SK-N-SH treated with all-trans-retinoic acid at 6 μM for 48 hours (cell line): ENCODE measurements at regions not wholly inside any gene's neighbourhood (a gene's known extent, or its start where the extent isn't known, plus 50 kb on each side); places are given as distances from the start of the nearest gene placed in this dataset.

Experiments used
- ATAC-seq: fragments of 200-7000 bp; cut with Tn5 transposase; 3 replicates; pipeline ENCODE4 v1.9.1; 2020; ENCODE audit warnings: mild to moderate bottlenecking, moderate library complexity
- ARNTL ChIP-seq: fragments of 450-650 bp; formaldehyde crosslinking; IDR thresholded peaks from 2 replicates; pipeline ENCODE4 v1.5.0; 2020; ENCODE audit warnings: low read depth, mild to moderate bottlenecking, moderate library complexity, borderline replicate concordance
- BACH2 ChIP-seq: fragments of 250-450 bp; sonication (Bioruptor Pico); IDR thresholded peaks from 2 replicates; pipeline ENCODE4 v1.9.0; 2021; ENCODE audit warnings: mild to moderate bottlenecking, borderline replicate concordance
- CSDC2 ChIP-seq: fragments of 250-450 bp; sonication (Bioruptor Pico); IDR thresholded peaks from 2 replicates; pipeline ENCODE4 v1.5.0; 2020; ENCODE audit warnings: mild to moderate bottlenecking, moderate library complexity
- ESRRG ChIP-seq: fragments of 250-450 bp; sonication (Bioruptor Pico); IDR thresholded peaks from 2 replicates; pipeline ENCODE4 v1.6.1; 2021; ENCODE audit warnings: mild to moderate bottlenecking
- GLIS3 ChIP-seq: fragments of 250-450 bp; sonication (Bioruptor Pico); IDR thresholded peaks from 2 replicates; pipeline ENCODE4 v1.5.0; 2020; ENCODE audit warnings: mild to moderate bottlenecking, moderate library complexity
- ISL1 ChIP-seq: fragments of 250-450 bp; sonication (Bioruptor Pico); IDR thresholded peaks from 2 replicates; pipeline ENCODE4 v2.1.2; 2022; ENCODE audit warnings: mild to moderate bottlenecking, moderate library complexity
- OSR1 ChIP-seq: fragments of 250-450 bp; sonication (Bioruptor Pico); IDR thresholded peaks from 2 replicates; pipeline ENCODE4 v1.8.0; 2022; ENCODE audit warnings: moderate library complexity, mild to moderate bottlenecking, inconsistent platforms
- PPARA ChIP-seq: fragments of 250-450 bp; sonication (Bioruptor Pico); IDR thresholded peaks from 2 replicates; pipeline ENCODE4 v1.5.0; 2020; ENCODE audit warnings: mild to moderate bottlenecking, borderline replicate concordance
- RARB ChIP-seq: fragments of 250-450 bp; sonication (Bioruptor Pico); IDR thresholded peaks from 2 replicates; pipeline ENCODE4 v1.8.0; 2021; ENCODE audit warnings: mild to moderate bottlenecking, moderate library complexity
- SNAI2 ChIP-seq: fragments of 250-450 bp; sonication (Bioruptor Pico); IDR thresholded peaks from 2 replicates; pipeline ENCODE4 v1.5.0; 2020; ENCODE audit warnings: mild to moderate bottlenecking, moderate library complexity
- TCF4 ChIP-seq: fragments of 250-450 bp; sonication (Bioruptor Pico); IDR thresholded peaks from 2 replicates; pipeline ENCODE4 v1.8.0; 2021; ENCODE audit warnings: mild to moderate bottlenecking, moderate library complexity, borderline replicate concordance
- TOX ChIP-seq: fragments of 250-450 bp; sonication (Bioruptor Pico); IDR thresholded peaks from 2 replicates; pipeline ENCODE4 v1.8.0; 2021; ENCODE audit warnings: mild to moderate bottlenecking, moderate library complexity, borderline replicate concordance
- ZC3H10 ChIP-seq: fragments of 250-450 bp; sonication (Bioruptor Pico); IDR thresholded peaks from 2 replicates; pipeline ENCODE4 v1.5.1; 2021; ENCODE audit warnings: mild to moderate bottlenecking, moderate library complexity
- ZFP3 ChIP-seq: fragments of 250-450 bp; sonication (Bioruptor Pico); IDR thresholded peaks from 2 replicates; pipeline ENCODE4 v1.5.0; 2020; ENCODE audit warnings: mild to moderate bottlenecking, moderate library complexity
- ZFP30 ChIP-seq: fragments of 450-650 bp; formaldehyde crosslinking; IDR thresholded peaks from 2 replicates; pipeline ENCODE4 v1.5.0; 2022; ENCODE audit warnings: mild to moderate bottlenecking, moderate library complexity
- ZNF565 ChIP-seq: fragments of 450-650 bp; formaldehyde crosslinking; conservative IDR thresholded peaks from 2 replicates; pipeline ENCODE4 v1.5.0; 2020; ENCODE audit warnings: low read depth, mild to moderate bottlenecking, moderate library complexity
- TF ChIP-seq, protein P1 (sequence below): fragments of 250-450 bp; sonication (Bioruptor Pico); IDR thresholded peaks from 2 replicates; pipeline ENCODE4 v1.5.1; 2021; ENCODE audit warnings: mild to moderate bottlenecking, moderate library complexity
- TF ChIP-seq, protein P2 (sequence below): fragments of 250-450 bp; sonication (Bioruptor Pico); IDR thresholded peaks from 2 replicates; pipeline ENCODE4 v1.5.0; 2020; ENCODE audit warnings: mild to moderate bottlenecking, moderate library complexity
- TF ChIP-seq, protein P3 (sequence below): fragments of 250-450 bp; sonication (Bioruptor Pico); IDR thresholded peaks from 2 replicates; pipeline ENCODE4 v1.5.1; 2020; ENCODE audit warnings: low read depth, mild to moderate bottlenecking, moderate library complexity
- TF ChIP-seq, protein P4 (sequence below): fragments of 250-450 bp; sonication (Bioruptor Pico); IDR thresholded peaks from 2 replicates; pipeline ENCODE4 v1.8.0; 2020; ENCODE audit warnings: mild to moderate bottlenecking, moderate library complexity, borderline replicate concordance

DNA sequence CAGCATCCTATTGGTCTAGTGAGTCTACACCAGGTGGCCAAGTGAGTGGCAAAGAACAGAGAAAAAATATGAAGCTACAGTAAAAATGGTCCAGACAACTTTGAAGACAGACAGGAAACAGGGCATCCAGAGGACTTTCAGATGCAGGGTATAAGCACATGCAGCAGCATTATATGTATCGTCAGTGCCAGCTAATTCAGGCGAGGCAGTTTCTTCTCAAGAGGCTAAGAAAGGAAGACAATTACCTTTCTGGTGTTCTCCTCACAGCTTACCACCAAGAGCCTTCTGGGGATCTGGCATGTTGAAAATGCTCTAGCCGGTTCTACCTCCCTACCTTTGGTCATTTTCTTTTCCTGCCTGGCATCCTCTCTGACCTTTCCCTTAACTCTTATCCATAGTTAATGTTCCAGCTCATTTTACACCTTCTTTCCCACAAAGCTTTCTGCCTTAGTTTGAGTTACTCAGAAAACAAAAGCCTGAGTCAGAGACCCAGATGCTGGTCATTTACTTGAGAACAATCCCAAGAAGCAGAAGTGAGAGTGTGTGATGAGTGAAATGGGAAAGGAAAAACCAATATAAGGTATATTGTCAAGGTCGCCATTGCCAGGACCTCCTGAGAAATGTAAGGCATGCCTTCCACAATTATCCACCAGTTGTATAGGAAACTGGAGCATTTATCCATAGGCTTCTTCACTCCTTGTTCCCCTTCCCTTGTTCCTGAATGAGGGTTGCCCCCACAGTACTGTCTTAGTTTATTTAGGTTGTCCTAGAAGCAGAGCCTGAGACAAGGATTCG, 444.1 kb downstream of the PLPP3 start:
- TF ChIP-seq OSR1 (CRISPR knock-in tag) (no peak), GLIS3 (CRISPR knock-in tag) (no peak), TOX (CRISPR knock-in tag) (no peak), ZFP3 (CRISPR knock-in tag) (no peak)
- TF ChIP-seq, protein P1, sequence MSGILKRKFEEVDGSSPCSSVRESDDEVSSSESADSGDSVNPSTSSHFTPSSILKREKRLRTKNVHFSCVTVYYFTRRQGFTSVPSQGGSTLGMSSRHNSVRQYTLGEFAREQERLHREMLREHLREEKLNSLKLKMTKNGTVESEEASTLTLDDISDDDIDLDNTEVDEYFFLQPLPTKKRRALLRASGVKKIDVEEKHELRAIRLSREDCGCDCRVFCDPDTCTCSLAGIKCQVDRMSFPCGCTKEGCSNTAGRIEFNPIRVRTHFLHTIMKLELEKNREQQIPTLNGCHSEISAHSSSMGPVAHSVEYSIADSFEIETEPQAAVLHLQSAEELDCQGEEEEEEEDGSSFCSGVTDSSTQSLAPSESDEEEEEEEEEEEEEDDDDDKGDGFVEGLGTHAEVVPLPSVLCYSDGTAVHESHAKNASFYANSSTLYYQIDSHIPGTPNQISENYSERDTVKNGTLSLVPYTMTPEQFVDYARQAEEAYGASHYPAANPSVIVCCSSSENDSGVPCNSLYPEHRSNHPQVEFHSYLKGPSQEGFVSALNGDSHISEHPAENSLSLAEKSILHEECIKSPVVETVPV (CRISPR knock-in tag), result no peak
- no peak for ATAC-seq

DNA sequence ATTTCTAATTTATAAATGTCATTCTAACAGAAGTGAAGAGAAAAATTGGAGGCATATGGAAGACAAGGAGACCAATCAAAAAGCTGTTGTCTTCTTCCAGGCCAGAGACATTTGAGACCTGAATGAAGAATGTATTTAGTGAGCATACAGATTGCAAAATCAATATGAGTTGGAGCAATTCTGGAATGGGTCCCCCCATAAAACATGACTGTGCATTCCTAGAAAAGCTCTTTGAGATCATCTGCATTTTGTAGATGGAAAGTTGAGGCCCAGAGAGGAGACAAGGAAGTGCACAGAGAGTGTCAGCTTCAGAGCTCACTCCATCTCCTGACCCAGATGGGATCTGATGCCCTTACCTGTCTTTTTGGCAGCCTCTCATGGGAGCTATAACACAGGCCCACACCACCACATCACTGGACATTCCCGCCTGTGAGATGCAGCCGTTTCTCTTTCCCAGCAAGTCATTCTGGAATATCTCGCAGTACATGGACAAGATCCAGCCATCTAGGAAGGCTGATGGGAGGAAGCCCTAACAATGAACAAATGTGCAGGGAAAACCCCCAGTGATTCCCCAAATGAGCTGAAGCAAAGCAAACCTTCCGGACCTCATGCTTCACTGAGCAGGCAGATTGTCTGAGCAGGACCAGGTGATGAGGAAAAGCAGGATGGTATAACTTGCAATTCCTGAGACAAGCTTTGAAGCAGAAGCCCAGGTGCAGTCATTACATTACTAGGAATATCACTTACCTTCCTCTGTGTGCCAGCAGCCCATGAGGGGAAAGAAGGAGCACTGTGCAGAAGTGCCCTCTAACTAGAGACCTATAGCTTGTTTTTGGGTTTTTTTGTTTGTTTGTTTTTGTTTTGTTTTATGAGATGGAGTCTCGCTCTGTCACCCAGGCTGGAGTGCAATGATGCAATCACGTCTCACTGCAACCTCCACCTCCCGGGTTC, 445.6 kb downstream of the PLPP3 start:
- no peak for ATAC-seq
- TF ChIP-seq ISL1 (CRISPR knock-in tag) (no peak), ESRRG (no peak), OSR1 (CRISPR knock-in tag) (no peak), GLIS3 (CRISPR knock-in tag) (no peak), TCF4 (no peak), PPARA (CRISPR knock-in tag) (no peak), ZC3H10 (CRISPR knock-in tag) (no peak), SNAI2 (CRISPR knock-in tag) (no peak), CSDC2 (CRISPR knock-in tag) (no peak), ARNTL (CRISPR knock-in tag) (no peak), RARB (CRISPR knock-in tag) (no peak), ZNF565 (no peak), TOX (CRISPR knock-in tag) (no peak), ZFP3 (CRISPR knock-in tag) (no peak), ZFP30 (CRISPR knock-in tag) (no peak)
- TF ChIP-seq, protein P2, sequence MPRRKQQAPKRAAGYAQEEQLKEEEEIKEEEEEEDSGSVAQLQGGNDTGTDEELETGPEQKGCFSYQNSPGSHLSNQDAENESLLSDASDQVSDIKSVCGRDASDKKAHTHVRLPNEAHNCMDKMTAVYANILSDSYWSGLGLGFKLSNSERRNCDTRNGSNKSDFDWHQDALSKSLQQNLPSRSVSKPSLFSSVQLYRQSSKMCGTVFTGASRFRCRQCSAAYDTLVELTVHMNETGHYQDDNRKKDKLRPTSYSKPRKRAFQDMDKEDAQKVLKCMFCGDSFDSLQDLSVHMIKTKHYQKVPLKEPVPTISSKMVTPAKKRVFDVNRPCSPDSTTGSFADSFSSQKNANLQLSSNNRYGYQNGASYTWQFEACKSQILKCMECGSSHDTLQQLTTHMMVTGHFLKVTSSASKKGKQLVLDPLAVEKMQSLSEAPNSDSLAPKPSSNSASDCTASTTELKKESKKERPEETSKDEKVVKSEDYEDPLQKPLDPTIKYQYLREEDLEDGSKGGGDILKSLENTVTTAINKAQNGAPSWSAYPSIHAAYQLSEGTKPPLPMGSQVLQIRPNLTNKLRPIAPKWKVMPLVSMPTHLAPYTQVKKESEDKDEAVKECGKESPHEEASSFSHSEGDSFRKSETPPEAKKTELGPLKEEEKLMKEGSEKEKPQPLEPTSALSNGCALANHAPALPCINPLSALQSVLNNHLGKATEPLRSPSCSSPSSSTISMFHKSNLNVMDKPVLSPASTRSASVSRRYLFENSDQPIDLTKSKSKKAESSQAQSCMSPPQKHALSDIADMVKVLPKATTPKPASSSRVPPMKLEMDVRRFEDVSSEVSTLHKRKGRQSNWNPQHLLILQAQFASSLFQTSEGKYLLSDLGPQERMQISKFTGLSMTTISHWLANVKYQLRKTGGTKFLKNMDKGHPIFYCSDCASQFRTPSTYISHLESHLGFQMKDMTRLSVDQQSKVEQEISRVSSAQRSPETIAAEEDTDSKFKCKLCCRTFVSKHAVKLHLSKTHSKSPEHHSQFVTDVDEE, result no peak
- TF ChIP-seq, protein P3, sequence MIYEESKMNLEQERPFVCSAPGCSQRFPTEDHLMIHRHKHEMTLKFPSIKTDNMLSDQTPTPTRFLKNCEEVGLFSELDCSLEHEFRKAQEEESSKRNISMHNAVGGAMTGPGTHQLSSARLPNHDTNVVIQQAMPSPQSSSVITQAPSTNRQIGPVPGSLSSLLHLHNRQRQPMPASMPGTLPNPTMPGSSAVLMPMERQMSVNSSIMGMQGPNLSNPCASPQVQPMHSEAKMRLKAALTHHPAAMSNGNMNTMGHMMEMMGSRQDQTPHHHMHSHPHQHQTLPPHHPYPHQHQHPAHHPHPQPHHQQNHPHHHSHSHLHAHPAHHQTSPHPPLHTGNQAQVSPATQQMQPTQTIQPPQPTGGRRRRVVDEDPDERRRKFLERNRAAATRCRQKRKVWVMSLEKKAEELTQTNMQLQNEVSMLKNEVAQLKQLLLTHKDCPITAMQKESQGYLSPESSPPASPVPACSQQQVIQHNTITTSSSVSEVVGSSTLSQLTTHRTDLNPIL (CRISPR knock-in tag), result no peak
- TF ChIP-seq, protein P1 (CRISPR knock-in tag), result no peak
- TF ChIP-seq, protein P4, sequence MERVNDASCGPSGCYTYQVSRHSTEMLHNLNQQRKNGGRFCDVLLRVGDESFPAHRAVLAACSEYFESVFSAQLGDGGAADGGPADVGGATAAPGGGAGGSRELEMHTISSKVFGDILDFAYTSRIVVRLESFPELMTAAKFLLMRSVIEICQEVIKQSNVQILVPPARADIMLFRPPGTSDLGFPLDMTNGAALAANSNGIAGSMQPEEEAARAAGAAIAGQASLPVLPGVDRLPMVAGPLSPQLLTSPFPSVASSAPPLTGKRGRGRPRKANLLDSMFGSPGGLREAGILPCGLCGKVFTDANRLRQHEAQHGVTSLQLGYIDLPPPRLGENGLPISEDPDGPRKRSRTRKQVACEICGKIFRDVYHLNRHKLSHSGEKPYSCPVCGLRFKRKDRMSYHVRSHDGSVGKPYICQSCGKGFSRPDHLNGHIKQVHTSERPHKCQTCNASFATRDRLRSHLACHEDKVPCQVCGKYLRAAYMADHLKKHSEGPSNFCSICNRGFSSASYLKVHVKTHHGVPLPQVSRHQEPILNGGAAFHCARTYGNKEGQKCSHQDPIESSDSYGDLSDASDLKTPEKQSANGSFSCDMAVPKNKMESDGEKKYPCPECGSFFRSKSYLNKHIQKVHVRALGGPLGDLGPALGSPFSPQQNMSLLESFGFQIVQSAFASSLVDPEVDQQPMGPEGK, result no peak
- TF ChIP-seq, all 23 proteins: peak for 0

DNA sequence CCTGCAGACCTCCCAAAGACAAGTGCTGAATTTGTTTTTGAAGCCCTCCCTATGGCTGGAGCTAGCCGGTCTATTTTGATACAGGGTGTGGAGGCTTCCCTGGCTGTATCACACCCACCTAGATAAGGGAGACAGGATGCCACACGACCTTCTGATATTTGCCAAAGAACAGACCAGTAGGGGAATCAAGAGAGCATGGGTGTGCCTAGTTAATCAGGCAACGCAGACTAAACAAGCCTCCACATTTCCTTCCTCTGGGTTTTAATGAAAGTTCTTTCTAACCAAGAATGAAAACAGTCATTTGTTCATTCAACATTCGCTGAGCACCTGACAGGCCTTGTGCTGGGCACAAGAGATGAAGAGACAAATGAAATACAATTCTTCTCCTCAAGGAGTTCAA, 446.8 kb downstream of the PLPP3 start:
- TF ChIP-seq CSDC2 (CRISPR knock-in tag), result no peak
- TF ChIP-seq OSR1 (CRISPR knock-in tag), result no peak
- TF ChIP-seq ESRRG, result no peak
- no peak for TF ChIP-seq BACH2 (CRISPR knock-in tag)
- TF ChIP-seq, protein P2, result no peak
- TF ChIP-seq ZFP30 (CRISPR knock-in tag), result no peak
- TF ChIP-seq ZNF565, result no peak
- TF ChIP-seq GLIS3 (CRISPR knock-in tag), result no peak
- no peak for TF ChIP-seq PPARA (CRISPR knock-in tag)
- TF ChIP-seq ARNTL (CRISPR knock-in tag), result no peak
- TF ChIP-seq TOX (CRISPR knock-in tag), result no peak
- TF ChIP-seq ZC3H10 (CRISPR knock-in tag), result no peak
- TF ChIP-seq ZFP3 (CRISPR knock-in tag), result no peak
- TF ChIP-seq ISL1 (CRISPR knock-in tag), result no peak
- no peak for ATAC-seq
